IMR-90 (cell line): ENCODE measurements at regions not wholly inside any gene's neighbourhood (a gene's known extent, or its start where the extent isn't known, plus 50 kb on each side); places are given as distances from the start of the nearest gene placed in this dataset.

Experiments
- ATAC-seq: fragments of 200-7000 bp; cut with Tn5 transposase; 2 replicates; pipeline ENCODE4 v1.9.1; 2020; ENCODE audit warnings: low read depth, mild to moderate bottlenecking, moderate library complexity
- BruUV-seq: library from RNA; stranded (reverse); fragments of 400-500 nt; replicated peaks from 2 replicates; lab custom pipeline; 2021; lab: Mats Ljungman, UMichigan
- CTCF ChIA-PET: fragments of 300-600 bp; formaldehyde crosslinking; extraction: SDS; loops from one replicate; lab custom pipeline; 2021; ENCODE audit warnings: antibody characterized with exemption; lab: Yijun Ruan, JAX
- POLR2A ChIA-PET: fragments of 300-600 bp; sonication (Branson Sonifier 250); formaldehyde crosslinking; loops from one replicate; lab custom pipeline; 2022; ENCODE audit warnings: antibody characterized with exemption; ENCODE audit not compliant: unreplicated experiment; lab: Charles Lee
- DNase-seq: peaks from one replicate; pipeline ENCODE4 v3.0.0; 2013
- H2AFZ ChIP-seq: replicated peaks from 2 replicates; pipeline ENCODE3; 2013; ENCODE audit warnings: low read length, mild to moderate bottlenecking; ENCODE audit not compliant: poor library complexity
- H2AK5ac ChIP-seq: 2 replicates; pipeline ENCODE4 v1.6.1; 2013; ENCODE audit warnings: low read depth, low read length, inconsistent platforms
- H2AK9ac ChIP-seq: replicated peaks from 2 replicates; pipeline ENCODE3; 2013; ENCODE audit warnings: mild to moderate bottlenecking, low read depth, low read length, moderate library complexity; ENCODE audit not compliant: poor library complexity
- H2BK120ac ChIP-seq: 2 replicates; pipeline ENCODE4 v1.6.1; 2013; ENCODE audit warnings: low read depth, low read length, inconsistent platforms
- H2BK15ac ChIP-seq: 3 replicates; pipeline ENCODE4 v1.6.1; 2013; ENCODE audit warnings: low read depth, low read length, inconsistent platforms
- H2BK20ac ChIP-seq: 2 replicates; pipeline ENCODE4 v1.6.1; 2013; ENCODE audit warnings: low read depth, mild to moderate bottlenecking, inconsistent platforms, low read length, moderate library complexity
- H2BK5ac ChIP-seq: 2 replicates; pipeline ENCODE4 v1.6.1; 2013; ENCODE audit warnings: mild to moderate bottlenecking, low read depth, low read length, inconsistent platforms; ENCODE audit not compliant: poor library complexity, severe bottlenecking
- H3K14ac ChIP-seq: replicated peaks from 2 replicates; pipeline ENCODE4 v1.6.1; 2013; ENCODE audit warnings: low read depth, low read length, inconsistent platforms
- H3K18ac ChIP-seq: 2 replicates; pipeline ENCODE4 v1.6.1; 2013; ENCODE audit warnings: low read depth, low read length, control low read depth
- H3K23ac ChIP-seq: 2 replicates; pipeline ENCODE4 v1.6.1; 2013; ENCODE audit warnings: low read depth, low read length, inconsistent platforms
- H3K27ac ChIP-seq: 2 replicates; pipeline ENCODE4 v1.5.1; 2013; ENCODE audit warnings: mild to moderate bottlenecking, control low read depth, low read length; ENCODE audit not compliant: insufficient read depth
- H3K27me3 ChIP-seq: 2 replicates; pipeline ENCODE4 v1.6.1; 2013; ENCODE audit warnings: low read length; ENCODE audit not compliant: control insufficient read depth, insufficient read depth
- H3K36me3 ChIP-seq: 2 replicates; pipeline ENCODE4 v1.6.1; 2013; ENCODE audit warnings: low read length, mixed read lengths; ENCODE audit not compliant: control insufficient read depth, insufficient read depth
- H3K4ac ChIP-seq: 2 replicates; pipeline ENCODE4 v1.6.1; 2013; ENCODE audit warnings: low read depth, low read length, inconsistent platforms
- H3K4me1 ChIP-seq: 2 replicates; pipeline ENCODE4 v1.6.1; 2013; ENCODE audit warnings: low read length, mixed read lengths; ENCODE audit not compliant: control insufficient read depth, insufficient read depth
- H3K4me2 ChIP-seq: 2 replicates; pipeline ENCODE4 v1.6.1; 2013; ENCODE audit warnings: low read depth, mild to moderate bottlenecking, control low read depth, low read length, moderate library complexity
- H3K4me3 ChIP-seq: 2 replicates; pipeline ENCODE4 v1.5.1; 2013; ENCODE audit warnings: low read depth, mild to moderate bottlenecking, control low read depth, low read length, moderate library complexity; ENCODE audit not compliant: insufficient read depth
- H3K56ac ChIP-seq: 2 replicates; pipeline ENCODE4 v1.6.1; 2013; ENCODE audit warnings: low read length, inconsistent platforms; ENCODE audit not compliant: insufficient read depth; ENCODE audit errors: extremely low read depth
- H3K79me1 ChIP-seq, 2 experiments: 2 replicates each; pipeline ENCODE4 v1.6.1; 2013; ENCODE audit warnings: low read length in 2 of 2, inconsistent platforms in 1 of 2, low read depth in 1 of 2
- H3K9ac ChIP-seq: 2 replicates; pipeline ENCODE4 v1.6.1; 2013; ENCODE audit warnings: low read depth, low read length, control low read depth
- H3K9me1 ChIP-seq: 2 replicates; pipeline ENCODE4 v1.6.1; 2013; ENCODE audit warnings: low read length, inconsistent platforms; ENCODE audit not compliant: insufficient read depth
- H3K9me3 ChIP-seq: 2 replicates; pipeline ENCODE4 v1.6.1; 2013; ENCODE audit warnings: low read length; ENCODE audit not compliant: control insufficient read depth, insufficient read depth
- H4K20me1 ChIP-seq: 2 replicates; pipeline ENCODE4 v1.6.1; 2013; ENCODE audit warnings: low read length, inconsistent platforms; ENCODE audit not compliant: insufficient read depth
- H4K5ac ChIP-seq: 2 replicates; pipeline ENCODE4 v1.6.1; 2013; ENCODE audit warnings: mild to moderate bottlenecking, low read depth, low read length, control low read depth
- H4K8ac ChIP-seq, 2 experiments: 2 replicates each; pipeline ENCODE4 v1.6.1; 2013; ENCODE audit warnings: low read depth in 2 of 2, low read length in 2 of 2, control low read depth in 1 of 2, inconsistent platforms in 1 of 2
- H4K91ac ChIP-seq: 2 replicates; pipeline ENCODE4 v1.6.1; 2013; ENCODE audit warnings: low read depth, low read length, inconsistent platforms; ENCODE audit not compliant: insufficient read depth
- BHLHE40 ChIP-seq: fragments of 150-350 bp; IDR thresholded peaks from 2 replicates; pipeline ENCODE4 v1.6.1; 2016; ENCODE audit warnings: mild to moderate bottlenecking, low read depth, low read length
- CHD1 ChIP-seq: IDR thresholded peaks from 2 replicates; pipeline ENCODE4 v1.6.1; 2012; ENCODE audit warnings: low read depth, low read length, improper control_type of control experiment
- CTCF ChIP-seq: conservative IDR thresholded peaks from 2 replicates; pipeline ENCODE4 v1.5.1; 2012; ENCODE audit warnings: mild to moderate bottlenecking, low read depth, low read length, improper control_type of control experiment
- ELK1 ChIP-seq: fragments of 150-350 bp; IDR thresholded peaks from 2 replicates; pipeline ENCODE4 v1.6.1; 2016; ENCODE audit warnings: low read depth, mild to moderate bottlenecking, low read length, moderate library complexity, borderline replicate concordance
- FOS ChIP-seq: fragments of 150-350 bp; IDR thresholded peaks from 2 replicates; pipeline ENCODE4 v1.6.1; 2016; ENCODE audit warnings: low read depth, low read length
- MAFK ChIP-seq: IDR thresholded peaks from 2 replicates; pipeline ENCODE4 v1.6.1; 2012; ENCODE audit warnings: low read depth, low read length, improper control_type of control experiment
- RCOR1 ChIP-seq: IDR thresholded peaks from 2 replicates; pipeline ENCODE4 v1.6.1; 2012; ENCODE audit warnings: mild to moderate bottlenecking, low read length, improper control_type of control experiment; ENCODE audit not compliant: insufficient replicate concordance
- RFX5 ChIP-seq: IDR thresholded peaks from 2 replicates; pipeline ENCODE4 v1.8.0; 2012; ENCODE audit warnings: low read depth, mild to moderate bottlenecking, low read length, moderate library complexity
- SMC3 ChIP-seq: fragments of 150-350 bp; IDR thresholded peaks from 2 replicates; pipeline ENCODE4 v1.6.1; 2016; ENCODE audit warnings: low read depth, mild to moderate bottlenecking, antibody characterized with exemption, low read length, moderate library complexity
- WGBS, 2 experiments: methylation state at CpG; one replicate each; pipeline versions ENCODE4 v1.1.5 to v1.1.7; 2013; ENCODE audit warnings: missing lambda C conversion rate in 2 of 2; ENCODE audit not compliant: insufficient read length in 1 of 2; ENCODE audit errors: extremely low coverage in 2 of 2; 5-methylcytosine and 5-hydroxymethylcytosine counted together
- dilution Hi-C: fragments of 300-500 bp; cut with HindIII; formaldehyde crosslinking; loops from one replicate; pipeline ENCODE4 v1.14.3; 2018; ENCODE audit warnings: low sequenced_read_pairs; ENCODE audit not compliant: unreplicated experiment
- in situ Hi-C: fragments of 300-500 bp; cut with MboI; formaldehyde crosslinking; loops from 3 replicates; pipeline ENCODE4 v1.14.3; 2019; ENCODE audit warnings: low sequenced_read_pairs, inconsistent platforms, mixed read lengths
- intact Hi-C: fragments of 100-400 bp; cut with micrococcal nuclease; formaldehyde crosslinking; loops from 2 replicates; pipeline ENCODE4 v1.10.0; 2022
- TF ChIP-seq, protein P1 (sequence below): fragments of 150-350 bp; IDR thresholded peaks from 2 replicates; pipeline ENCODE4 v1.6.1; 2017; ENCODE audit warnings: mild to moderate bottlenecking, antibody characterized with exemption, low read length, low read depth

DNA sequence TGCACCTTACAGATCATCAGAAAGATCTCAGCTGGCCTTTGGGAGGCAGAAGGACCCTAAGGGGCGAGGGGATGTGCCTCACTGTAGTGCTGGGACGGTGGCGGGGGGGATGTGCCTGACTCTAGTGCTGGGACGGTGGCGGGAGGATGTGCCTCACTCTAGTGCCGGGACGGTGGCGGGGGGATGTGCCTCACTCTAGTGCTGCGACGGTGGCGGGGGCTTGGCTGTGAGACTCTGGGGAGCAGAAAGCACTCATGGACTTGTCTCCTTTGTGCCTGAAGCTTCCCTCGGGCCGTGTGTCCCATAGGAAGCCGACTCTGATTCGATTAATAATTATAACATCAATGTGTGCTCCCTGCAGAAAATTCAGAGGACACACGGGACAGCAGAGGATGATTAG is 126.6 kb downstream of the ZNF664 start:
- ATAC-seq: no peak
- intact Hi-C loops: no loop called here
- ChIA-PET CTCF (interaction anchor here (0.7 kb wide), 1 partner anchor 49 kb away, joined by 3 read pairs; no protein-coding TSS in a partner anchor), POLR2A (no interaction called here)
- Histone ChIP-seq H2BK20ac (no peak overlapping the region), H3K23ac (no peak overlapping the region), H4K8ac (no peak overlapping the region), H3K4ac (no peak overlapping the region), H3K36me3 (no peaks in the 10 kb centered on the region), H4K20me1 (no peaks in the 10 kb centered on the region), H3K4me3 (no peak overlapping the region), H3K4me1 (no peaks in the 10 kb centered on the region), H2BK120ac (no peak overlapping the region), H3K79me1 (no peaks in the 10 kb centered on the region), H3K9me3 (no peaks in the 10 kb centered on the region), H2AK5ac (no peak overlapping the region), H2AK9ac (no peak overlapping the region), H3K4me2 (no peak overlapping the region), H3K27ac (no peak overlapping the region), H3K27me3 (peaks cover 36% of the 10 kb centered on the region), H2BK5ac (no peak overlapping the region), H4K91ac (no peak overlapping the region), H3K56ac (no peak overlapping the region), H3K14ac (no peak overlapping the region), H3K9ac (no peak overlapping the region), H3K9me1 (no peaks in the 10 kb centered on the region), H2AFZ (no peak overlapping the region), H4K5ac (no peak overlapping the region), H3K18ac (no peak overlapping the region), H2BK15ac (no peak overlapping the region)
- BruUV-seq: no TSS peak
- no peak for DNase-seq
- no peak for TF ChIP-seq SMC3
- no peak for TF ChIP-seq BHLHE40
- TF ChIP-seq, protein P1, sequence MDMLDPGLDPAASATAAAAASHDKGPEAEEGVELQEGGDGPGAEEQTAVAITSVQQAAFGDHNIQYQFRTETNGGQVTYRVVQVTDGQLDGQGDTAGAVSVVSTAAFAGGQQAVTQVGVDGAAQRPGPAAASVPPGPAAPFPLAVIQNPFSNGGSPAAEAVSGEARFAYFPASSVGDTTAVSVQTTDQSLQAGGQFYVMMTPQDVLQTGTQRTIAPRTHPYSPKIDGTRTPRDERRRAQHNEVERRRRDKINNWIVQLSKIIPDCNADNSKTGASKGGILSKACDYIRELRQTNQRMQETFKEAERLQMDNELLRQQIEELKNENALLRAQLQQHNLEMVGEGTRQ: no peak
- TF ChIP-seq ELK1: no peak
- TF ChIP-seq CHD1: no peak
- no peak for TF ChIP-seq RCOR1
- TF ChIP-seq CTCF: no peak
- TF ChIP-seq MAFK: no peak
- no peak for TF ChIP-seq RFX5
- no peak for TF ChIP-seq FOS
- in situ Hi-C loops: no loop called here
- WGBS, 2 experiments: 92% methylated on average over 7 of the region's 16 CpGs; no CpG with 5 or more reads in 1 of the 2 experiments
- dilution Hi-C loops: no loop called here
